GM18511 (cell line): ENCODE measurements at regions not wholly inside any gene's neighbourhood (a gene's known extent, or its start where the extent isn't known, plus 50 kb on each side); places are given as distances from the start of the nearest gene placed in this dataset.
A peak's percentile ranks its signal among the peaks of the same experiment; 100 is the strongest.
"Not testable (repeated sequence)": the region's sequence is repeated elsewhere in the genome, so short reads cannot be mapped to it uniquely, and the experiment has no call there.

Experiments
- ATAC-seq: cut with Tn5 transposase; IDR thresholded peaks from one replicate; pipeline ENCODE4 v1.9.1; 2021; ENCODE audit warnings: mild to moderate bottlenecking, moderate library complexity; ENCODE audit not compliant: unreplicated experiment

DNA sequence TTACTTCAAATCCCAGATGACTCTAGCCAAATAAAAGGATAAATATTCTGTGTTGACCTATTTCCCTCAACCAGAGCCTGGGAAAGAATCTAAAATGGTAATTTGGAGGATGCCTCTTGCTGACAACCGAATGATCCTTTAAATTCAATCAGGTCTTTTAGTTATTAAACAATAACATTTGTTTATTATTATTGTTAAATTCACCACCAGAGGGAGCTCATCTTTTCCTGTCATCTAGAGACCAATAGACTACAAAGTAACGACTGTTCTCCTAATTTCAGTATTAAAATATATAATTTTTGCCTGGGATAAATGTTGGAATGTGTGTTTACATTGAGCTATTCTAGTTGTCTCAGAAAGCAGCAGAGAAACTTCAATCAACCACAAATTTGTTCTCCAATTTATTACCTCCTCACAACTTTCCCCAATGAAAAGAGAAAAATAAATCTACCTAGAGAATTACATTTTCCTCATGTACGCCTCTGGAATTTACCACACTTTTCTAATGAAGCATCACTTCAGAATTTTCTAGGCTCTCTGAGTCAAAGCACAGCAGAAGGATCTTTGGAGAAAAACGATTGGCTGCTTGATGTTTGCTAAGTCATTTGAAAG, 142.7 kb downstream of the SCG2 start:
- no peak for ATAC-seq

DNA sequence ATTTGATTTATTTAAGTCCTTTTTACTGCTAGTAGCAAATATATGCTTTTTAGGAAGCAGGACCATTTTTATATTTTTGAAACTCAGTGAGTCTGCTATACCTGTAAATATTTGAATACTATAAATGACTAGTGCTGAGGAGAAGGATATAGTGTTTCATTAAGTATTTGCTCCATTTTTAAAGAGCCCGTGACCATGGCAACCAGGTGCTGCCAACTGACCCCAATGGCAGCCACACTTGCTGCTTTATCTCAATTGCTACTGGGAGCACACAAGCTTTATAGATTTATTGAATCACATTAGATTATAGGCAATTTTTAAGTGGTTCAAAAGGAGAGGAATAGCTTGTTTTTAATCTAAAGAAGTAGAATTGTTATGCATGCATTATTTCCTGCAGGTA, 142.0 kb downstream of the SCG2 start:
- no peak for ATAC-seq

DNA sequence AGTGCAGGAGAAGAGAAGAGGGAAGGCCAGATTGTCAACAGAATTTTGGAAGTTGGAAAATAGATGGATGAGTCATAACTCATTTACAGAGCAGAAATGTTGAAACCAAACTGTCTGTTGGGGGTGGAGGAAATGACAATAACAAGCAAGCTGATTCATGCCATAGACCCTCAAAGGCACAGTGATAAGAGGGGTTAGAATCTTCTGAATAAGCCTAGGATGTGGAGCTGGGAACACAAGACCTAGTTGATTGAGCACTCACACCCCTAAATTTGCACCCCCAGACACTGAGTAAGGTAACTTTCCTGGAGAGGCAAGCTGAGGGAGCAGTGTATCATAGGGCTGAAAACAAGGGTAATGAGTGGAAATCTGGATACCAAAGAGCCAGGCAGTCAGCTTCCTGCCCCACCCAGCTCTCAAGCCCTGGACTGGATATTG, 141.4 kb downstream of the SCG2 start:
- ATAC-seq: no peak

DNA sequence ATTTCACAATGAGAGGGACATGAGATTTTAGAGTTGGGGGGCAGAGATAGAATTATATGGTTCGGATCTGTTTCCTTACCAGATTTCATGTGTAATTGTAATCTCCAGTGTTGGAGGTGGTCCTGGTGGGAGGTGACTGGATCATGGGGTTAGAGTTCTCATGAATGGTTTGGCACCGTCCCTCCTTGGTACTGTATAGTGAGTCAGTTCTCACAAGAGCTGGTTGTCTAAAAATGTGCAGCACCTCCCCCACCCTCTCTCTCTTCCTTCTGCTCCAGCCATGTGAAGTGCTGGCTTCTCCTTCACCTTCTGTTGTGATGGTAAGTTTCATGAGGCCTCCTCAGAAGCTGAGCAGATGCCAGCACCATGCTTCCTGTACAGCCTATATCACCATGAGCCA, 138.1 kb downstream of the SCG2 start:
- no peak for ATAC-seq

DNA sequence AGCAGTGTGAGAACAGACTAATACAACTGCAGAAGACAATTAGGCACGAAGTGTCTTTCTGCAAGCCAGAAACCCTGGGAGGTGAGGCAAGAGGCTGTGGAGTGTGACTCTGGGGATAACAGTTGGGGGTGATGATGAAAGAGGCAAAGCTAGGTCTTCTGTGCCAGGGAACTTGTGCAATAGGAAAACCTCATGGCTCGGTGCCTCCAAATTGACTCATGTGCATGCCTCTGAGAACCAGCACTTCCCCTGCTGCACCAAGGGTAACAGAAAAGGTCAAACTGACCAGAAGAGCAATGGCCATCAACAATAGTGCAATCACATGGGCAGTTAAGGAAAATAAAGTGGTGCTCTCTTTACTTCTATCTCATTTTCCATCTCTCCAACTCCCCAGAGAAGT, 136.4 kb downstream of the SCG2 start:
- ATAC-seq: no peak

DNA sequence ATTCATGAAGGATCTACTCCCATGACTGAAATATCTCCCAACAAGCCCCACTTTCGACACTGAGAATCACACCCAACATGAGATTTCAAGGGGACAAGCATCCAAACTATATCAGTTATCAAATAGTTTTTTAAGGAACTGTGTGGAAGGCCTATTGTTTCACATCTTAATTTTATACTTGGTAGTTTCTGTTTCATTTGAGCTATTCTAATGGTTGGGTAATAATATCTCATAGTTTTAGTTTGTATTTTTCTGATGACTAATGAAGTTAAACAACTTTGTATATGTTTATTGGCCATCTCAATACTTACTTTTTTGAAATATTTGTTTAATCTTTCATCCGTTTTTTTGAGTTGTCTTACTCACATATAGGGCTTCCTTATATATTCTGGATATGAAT, 135.0 kb downstream of the SCG2 start:
- no peak for ATAC-seq

DNA sequence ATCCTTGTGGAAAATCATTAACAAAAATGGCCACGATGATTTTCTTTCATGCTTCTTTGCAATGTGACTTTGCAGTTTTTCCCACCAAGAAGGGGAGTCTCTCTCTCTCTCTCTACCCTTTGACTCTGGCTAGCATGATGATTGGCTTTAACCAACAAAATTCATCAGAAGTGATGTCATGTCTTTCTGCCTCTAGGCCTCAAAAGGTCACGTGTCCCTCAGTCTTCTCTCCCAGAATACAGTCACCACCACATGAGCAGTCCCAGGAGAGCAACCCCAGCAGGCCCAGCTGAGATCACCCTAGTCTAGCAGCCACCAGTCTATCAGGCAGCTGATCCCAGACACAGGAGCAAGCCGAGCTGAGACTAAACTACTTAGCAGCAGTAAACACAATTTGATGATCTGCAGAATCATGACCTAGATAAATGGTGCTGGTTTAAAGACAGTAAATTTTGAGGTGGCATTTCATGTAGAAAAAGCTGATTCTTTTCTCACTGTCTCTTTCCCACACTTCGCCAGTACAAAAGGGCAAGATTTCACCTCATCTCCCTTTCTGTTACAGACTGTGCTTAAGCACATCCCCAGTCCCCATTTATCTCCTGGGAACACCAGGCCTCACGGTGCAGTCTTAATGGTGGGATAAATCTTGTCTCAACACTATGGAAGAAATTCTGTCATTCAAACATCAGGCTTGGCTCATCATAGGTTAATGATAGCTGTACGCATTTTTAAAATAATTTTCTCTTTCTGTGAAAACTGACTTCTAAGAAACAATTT, 132.7 kb downstream of the SCG2 start:
- ATAC-seq: no peak

DNA sequence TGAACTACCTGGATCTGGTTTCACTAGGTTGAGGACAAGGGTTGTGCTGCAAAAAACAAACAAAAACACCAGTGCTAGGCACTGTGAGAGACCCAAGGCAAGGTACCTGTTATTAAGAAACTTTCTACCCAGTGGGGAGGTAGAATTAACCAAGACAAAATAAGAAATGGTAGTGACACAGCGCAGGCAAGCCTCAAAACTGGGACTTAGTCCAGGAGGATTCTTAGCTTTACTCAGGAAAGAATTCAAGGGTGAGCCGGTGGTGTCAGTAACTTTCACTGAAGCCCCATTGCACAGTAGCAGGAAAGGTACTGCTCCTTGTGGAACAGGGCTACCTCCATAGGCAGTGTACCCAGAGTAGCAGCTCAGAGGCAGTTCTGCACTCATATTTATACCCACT, 131.6 kb downstream of the SCG2 start:
- no peak for ATAC-seq

DNA sequence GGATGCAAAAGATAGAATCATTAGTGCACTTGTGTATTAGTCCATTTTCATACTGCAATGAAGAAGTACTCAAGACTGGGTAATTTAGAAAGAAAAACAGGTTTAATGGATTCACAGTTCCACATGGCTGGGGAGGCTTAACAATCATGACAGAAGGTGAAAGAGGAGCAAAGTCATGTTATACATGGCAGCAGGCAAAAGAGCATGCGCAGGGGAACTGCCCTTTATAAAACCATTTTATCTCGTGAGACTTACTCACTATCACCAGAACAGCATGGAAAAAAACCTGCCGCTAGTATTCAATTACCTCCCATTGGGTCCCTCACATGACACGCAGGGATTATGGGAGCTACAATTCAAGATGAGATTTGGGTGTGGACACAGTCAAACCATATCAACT, 129.4 kb downstream of the SCG2 start:
- ATAC-seq: no peak

DNA sequence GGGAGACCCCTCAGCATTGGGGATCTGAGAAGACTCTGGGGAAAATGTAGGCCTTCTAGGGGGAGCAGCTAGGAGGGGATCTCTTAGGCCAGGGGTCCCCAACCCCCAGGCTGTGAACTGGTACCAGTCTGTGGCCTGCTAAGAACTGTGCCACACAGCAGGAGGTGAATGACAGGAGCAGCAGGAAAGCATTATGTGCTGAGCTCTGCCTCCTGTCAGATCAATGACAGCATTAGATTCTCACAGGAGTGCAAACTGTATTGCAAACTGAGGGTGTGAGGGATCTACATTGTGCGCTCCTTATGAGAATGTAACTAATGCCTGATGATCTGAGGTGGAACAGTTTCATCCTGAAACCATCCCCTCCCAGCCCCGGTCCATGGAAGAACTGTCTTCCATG, 127.3 kb downstream of the SCG2 start:
- no peak for ATAC-seq

DNA sequence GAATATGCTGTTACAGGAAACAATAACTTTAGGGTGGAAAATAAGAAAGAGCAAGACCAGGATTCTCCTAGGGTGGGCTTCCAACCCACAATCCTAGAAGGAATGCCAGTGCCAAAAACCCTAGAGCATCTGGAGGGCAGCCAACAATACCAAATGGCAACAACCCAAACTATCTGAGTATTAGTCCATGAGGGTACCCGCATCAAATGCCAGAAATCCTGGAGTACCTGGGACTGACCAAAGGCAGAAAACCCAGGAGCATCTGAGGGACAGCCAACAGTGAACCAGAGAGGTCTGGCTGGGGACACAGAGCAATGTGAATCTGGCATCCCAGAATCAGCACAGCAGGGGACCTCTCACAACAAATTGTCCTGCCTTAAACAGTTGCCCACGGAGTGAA, 126.3 kb downstream of the SCG2 start:
- ATAC-seq: no peak

DNA sequence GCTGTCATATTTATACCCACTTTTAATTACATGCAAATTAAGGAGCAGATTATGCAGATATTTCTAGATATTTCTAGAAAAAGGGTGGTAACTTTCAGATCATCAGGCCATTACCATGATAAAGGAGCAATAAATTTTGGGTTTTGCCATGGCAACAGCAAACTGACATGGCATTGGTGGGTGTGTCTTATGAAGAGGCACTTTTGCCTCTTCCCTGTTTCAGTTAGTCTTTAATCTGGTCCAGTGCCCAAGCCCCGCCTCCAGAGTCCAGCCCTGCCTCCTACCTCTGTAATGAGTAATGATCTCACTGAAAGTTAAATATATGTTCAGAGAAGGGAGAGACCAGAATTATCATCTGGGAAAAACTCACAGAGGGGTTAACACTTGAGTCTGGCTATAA, 124.8 kb downstream of the SCG2 start:
- ATAC-seq: no peak

DNA sequence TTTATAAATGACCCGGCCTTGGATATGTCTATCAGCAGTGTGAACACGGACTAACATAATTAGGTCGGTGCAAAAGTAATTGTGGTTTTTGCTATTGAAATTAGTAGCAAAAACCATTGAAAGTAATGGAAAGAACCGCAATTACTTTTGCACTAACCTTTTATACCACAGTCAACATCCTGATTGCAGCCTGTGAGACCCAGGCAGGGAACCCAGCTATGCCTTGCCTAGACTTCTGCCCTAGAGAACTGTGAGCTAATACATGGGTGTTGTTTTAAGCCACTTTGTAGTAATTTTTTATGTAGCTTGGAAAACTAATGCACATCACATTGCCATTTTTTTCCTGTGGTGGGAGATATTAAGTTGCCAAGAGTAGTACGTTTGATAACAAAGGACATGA, 120.7 kb downstream of the SCG2 start:
- ATAC-seq: no peak

DNA sequence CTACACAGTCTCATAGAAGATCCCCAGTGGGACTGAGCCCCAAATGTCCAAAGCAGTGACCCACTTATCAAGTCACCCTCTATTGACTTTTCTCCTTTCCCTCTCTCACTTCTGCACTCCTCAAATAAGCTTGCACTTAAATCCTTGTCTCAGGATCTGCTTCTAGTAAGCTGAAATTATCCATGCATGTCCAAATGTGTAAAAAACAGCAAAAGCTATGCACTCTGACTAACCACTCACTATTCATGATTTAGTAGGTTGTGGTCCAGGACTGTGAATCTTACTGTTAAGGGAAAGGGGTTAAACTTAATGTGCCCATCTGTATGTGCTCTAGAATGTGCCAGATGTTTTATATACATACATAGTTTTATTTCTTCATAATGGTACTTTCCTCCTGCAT, 115.4 kb downstream of the SCG2 start:
- no peak for ATAC-seq

DNA sequence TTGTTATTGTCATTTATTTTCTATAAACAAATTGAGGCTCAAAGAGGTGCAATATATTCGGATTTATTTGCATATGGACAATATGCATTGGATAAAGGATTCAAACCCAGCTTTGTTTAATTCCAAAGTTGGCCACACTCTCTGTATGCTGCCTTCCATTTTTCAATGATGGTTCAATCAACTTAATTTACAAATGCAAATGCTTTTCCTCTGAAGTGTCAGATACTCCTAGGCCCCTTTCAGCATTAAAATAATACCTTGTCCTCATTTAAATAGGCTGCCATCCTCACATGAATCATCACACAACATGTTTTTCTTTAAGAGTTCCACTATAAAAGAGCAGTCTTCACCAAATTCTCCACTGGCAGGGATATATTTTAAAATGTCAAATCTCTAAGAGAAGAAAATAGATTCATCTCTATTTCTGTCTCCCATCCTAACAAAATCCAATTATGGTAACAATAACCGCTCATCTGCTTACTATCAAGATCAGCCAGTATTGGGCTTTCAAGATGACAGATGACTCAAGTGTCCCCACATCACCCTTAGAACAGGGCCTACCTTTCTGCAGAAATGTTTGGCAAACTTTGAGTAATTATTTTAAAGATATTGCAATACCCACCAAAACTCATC, 114.8 kb downstream of the SCG2 start:
- ATAC-seq: no peak

DNA sequence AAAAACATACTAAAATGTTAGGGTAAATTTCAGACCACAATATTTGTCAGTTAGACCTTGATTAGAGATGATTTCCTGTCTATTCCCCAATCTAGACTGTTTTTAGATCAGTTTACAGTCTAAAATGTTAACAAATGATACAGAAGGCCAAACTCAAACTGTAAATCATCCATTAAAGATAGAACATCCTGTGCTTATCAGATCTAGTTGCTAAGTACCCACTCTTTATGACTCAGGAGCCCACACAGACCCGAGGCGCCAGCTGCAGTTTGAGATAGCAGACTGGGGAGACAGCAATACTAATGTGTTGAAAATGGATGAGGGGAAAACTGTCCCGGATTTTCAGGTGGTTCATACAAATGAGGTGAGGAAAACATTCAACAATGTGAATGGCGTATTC, 113.3 kb downstream of the SCG2 start:
- no peak for ATAC-seq

DNA sequence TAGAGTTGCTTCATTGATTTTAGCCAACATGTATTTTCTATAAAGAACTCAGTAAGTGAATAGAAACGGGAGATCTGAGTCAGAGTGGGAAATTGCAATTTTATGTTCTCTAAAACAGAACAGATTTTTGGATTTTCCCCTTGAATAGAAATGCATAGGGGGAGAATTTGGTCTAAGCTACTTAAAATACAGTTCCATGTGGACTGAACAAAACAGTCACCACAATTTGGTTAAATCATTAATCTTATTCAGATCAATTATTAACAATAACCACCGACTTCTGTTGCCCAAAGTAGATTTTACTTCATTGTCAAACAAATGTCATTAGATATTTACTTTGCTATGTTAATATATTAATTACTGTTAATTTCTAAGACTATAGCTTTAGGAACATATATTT, 107.7 kb downstream of the SCG2 start:
- peak; percentile 64 for ATAC-seq

DNA sequence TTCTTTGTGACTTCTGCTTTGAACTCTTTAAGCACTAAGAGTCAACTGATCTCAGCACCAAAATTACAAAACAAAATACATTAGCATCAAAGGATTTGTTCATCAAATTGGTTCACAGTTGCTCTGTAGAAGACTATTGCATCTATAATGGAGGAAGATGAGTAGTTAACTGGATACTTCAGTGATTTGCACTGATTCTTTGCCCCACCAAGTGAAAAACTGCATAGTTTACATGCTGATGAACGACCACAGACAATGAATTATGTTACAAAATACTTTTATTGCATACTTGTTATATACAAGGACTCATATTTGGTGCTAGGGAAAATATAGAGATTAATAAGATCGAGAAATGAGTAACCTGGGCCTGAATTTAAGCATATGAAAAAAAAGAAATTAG, 107.2 kb downstream of the SCG2 start:
- peak; percentile 34 for ATAC-seq

DNA sequence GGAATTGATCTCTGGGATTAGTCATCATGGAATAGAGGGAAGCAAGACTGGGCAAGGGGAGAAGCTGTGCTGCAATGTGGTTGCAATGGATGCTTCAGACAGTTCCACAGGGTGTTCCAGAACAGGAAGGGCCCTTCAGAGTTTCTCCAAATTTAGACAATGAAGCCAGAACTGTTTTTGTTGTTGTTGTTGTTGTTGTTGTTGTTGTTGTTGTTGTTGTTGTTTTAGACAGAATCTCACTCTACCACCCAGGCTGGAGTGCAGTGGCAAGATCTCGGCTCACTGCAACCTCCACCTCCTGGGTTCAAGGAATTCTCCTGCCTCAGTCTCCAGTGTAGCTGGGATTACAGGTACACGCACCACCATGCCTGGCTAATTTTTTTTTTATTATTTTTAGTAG, 105.3 kb downstream of the SCG2 start:
- ATAC-seq: not testable (repeated sequence)

DNA sequence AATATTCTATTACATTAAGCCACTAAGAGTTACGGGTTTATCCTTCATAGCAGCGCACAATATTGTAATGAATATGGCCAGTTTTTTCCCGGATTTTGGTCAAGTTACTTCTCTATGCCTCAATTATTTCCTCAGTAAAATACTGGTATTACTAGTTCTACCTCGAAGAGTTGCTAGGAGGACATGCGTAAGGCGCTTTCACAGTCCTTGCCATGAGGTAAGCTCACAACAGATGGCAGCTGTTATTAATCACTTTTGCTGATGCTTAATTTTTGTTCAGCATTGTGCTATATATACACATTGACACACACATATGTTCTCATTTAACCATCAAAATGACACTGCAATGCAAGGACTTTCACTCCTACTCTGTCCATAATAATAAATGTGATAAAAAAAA, 101.5 kb downstream of the SCG2 start:
- no peak for ATAC-seq

DNA sequence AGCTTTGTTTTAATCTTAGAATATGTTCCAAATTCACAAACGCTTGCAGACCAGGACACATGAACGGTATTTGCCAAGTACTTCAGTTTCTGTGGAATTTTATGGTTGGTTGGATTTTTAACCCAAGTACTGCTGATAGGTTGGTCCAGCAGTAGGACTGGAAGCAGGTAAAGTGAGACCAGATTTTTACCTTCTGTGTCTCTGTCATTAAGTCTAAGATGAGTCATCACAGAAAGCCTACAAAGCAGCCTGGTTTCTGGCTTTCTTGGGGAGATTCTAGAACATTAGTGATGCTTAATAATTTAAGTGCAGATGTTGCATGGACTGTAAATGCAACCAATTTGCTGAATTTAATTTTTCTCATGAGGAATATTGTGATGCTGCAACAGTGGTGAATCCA, 100.5 kb downstream of the SCG2 start:
- peak; percentile 62 for ATAC-seq

DNA sequence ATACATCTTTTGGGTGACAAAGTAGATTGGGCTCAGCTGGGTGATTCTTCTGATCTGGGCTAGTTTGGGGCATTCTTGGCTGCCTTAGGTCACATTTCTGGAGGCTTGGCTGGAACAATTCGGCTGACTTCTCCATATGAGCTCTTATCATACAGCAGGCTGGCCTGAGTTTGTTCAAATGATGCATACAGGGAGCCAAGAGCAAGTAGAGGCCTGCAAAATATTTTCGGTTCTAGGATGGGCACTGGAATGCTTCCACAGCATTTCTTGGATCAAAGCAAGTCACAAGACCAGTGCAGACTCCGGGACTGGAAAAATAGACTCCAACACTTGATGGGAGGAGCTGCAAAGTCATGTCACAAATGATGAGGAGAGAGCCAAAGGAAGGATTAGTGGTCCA, 98.4 kb downstream of the SCG2 start:
- ATAC-seq: no peak
